ENCODE measurements at regions not wholly inside any gene's neighbourhood (a gene's known extent, or its start where the extent isn't known, plus 50 kb on each side); places are given as distances from the start of the nearest gene placed in this dataset.

- no peaks in the 10 kb centered on the region for H3K79me2 ChIP-seq (ENCODE audit: control insufficient read depth in 1 of 2, insufficient read depth in 2 of 2, low read length in 2 of 2)
- DNase-seq (ENCODE audit: low read depth in 1 of 2, low spot score in 2 of 2) (no peak), FAIRE-seq (peak; percentile 73)
- no peak overlapping the region for H2BK120ac ChIP-seq (replicated peaks; ENCODE audit: low read depth, low read length)
- H3K23me2 ChIP-seq (ENCODE audit: low read depth, low read length): no peaks in the 10 kb centered on the region
- no peak overlapping the region for H3K56ac ChIP-seq (replicated peaks; ENCODE audit: insufficient read length, low read depth, low read length)
- H3K79me1 ChIP-seq (ENCODE audit: low read depth, low read length): no peaks in the 10 kb centered on the region
- CTCF ChIA-PET (ENCODE audit: partially characterized antibody): interaction anchor here (0.6 to 0.8 kb wide), 2 partner anchors 8 to 770 kb away, joined by 3 read pairs; no protein-coding TSS in a partner anchor
- peak overlapping the region; percentile 16; the same call in 1 of the 2 replicates for H2AFZ ChIP-seq (ENCODE audit: low read length)
- no peak overlapping the region for H3K14ac ChIP-seq (ENCODE audit: insufficient read length)
- H4K91ac ChIP-seq (replicated peaks; ENCODE audit: insufficient read length, low read length): no peak overlapping the region
- no peak overlapping the region for H2BK12ac ChIP-seq (ENCODE audit: low read depth, low read length)
- H3K4me1 ChIP-seq (replicated peaks in 1 of 4; ENCODE audit: control insufficient read depth in 3 of 4, insufficient read depth in 4 of 4, low read length in 3 of 4): peaks cover 0 to 8% (median 1%) of the 10 kb centered on the region in 4 experiments; a peak in 4 of 7 replicates
- 64% methylated on average over 2 of the region's 2 CpGs; no CpG with 5 or more reads in 1 of the 2 experiments for WGBS, 2 experiments (ENCODE audit: extremely low coverage in 1 of 2, insufficient coverage in 1 of 2, insufficient read length in 1 of 2, insufficient replicate concordance in 2 of 2, low coverage in 1 of 2, low lambda C conversion rate in 2 of 2, missing lambda C conversion rate in 1 of 2)
- H2BK20ac ChIP-seq (ENCODE audit: low read length): no peak overlapping the region
- no peak overlapping the region for H4K8ac ChIP-seq (ENCODE audit: extremely low read depth, insufficient read depth, low read length)
- no peak overlapping the region for H2BK5ac ChIP-seq (ENCODE audit: low read depth, low read length)
- no peaks in the 10 kb centered on the region for H4K20me1 ChIP-seq (replicated peaks in 1 of 2; ENCODE audit: control insufficient read depth in 1 of 2, insufficient read depth in 2 of 2, low read length in 2 of 2)
- H2AK5ac ChIP-seq (ENCODE audit: low read depth, low read length): no peak overlapping the region
- H3K36me3 ChIP-seq (ENCODE audit: control insufficient read depth in 2 of 4, insufficient read depth in 4 of 4, low read length in 3 of 4): no peaks in the 10 kb centered on the region
- H3K4me3 ChIP-seq (ENCODE audit: extremely low read depth in 1 of 4, insufficient read depth in 2 of 4, low read depth in 3 of 4, low read length in 4 of 4): no peak overlapping the region
- POLR2A ChIA-PET (ENCODE audit: partially characterized antibody): interaction anchor here (0.7 to 1.3 kb wide), 4 partner anchors 48 to 85 kb away, joined by 3 read pairs; no protein-coding TSS in a partner anchor
- H3K23ac ChIP-seq (ENCODE audit: insufficient read length): no peak overlapping the region
- TF ChIP-seq TEAD4 (IDR thresholded peaks at IDR 0.05; ENCODE audit: low read depth, low read length): peak; percentile 55
- TF ChIP-seq, protein P1, sequence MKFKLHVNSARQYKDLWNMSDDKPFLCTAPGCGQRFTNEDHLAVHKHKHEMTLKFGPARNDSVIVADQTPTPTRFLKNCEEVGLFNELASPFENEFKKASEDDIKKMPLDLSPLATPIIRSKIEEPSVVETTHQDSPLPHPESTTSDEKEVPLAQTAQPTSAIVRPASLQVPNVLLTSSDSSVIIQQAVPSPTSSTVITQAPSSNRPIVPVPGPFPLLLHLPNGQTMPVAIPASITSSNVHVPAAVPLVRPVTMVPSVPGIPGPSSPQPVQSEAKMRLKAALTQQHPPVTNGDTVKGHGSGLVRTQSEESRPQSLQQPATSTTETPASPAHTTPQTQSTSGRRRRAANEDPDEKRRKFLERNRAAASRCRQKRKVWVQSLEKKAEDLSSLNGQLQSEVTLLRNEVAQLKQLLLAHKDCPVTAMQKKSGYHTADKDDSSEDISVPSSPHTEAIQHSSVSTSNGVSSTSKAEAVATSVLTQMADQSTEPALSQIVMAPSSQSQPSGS (IDR thresholded peaks at IDR 0.05; ENCODE audit: low read length): 0 out of 2 replicates have a peak, but pooled peaks have one; percentile 32
- TF ChIP-seq NANOG (IDR thresholded peaks at IDR 0.05; ENCODE audit: insufficient read depth, low read depth, low read length, poor library complexity, severe bottlenecking): peak; percentile 42
- no peak for TF ChIP-seq KDM4A (IDR thresholded peaks at IDR 0.05; ENCODE audit: low read depth, low read length, severe bottlenecking)
- TF ChIP-seq RAD21 (IDR thresholded peaks at IDR 0.05 in 1 of 2, conservative IDR thresholded peaks at IDR 0.05 in 1 of 2; ENCODE audit: low read depth in 2 of 2, low read length in 2 of 2): 0 out of 4 replicates have a peak, but pooled peaks of 1 of the 2 experiments have one; percentile 12
- TF ChIP-seq FOSL1 (IDR thresholded peaks at IDR 0.05; ENCODE audit: insufficient read depth, low read depth, low read length): no peak
- no peak for TF ChIP-seq PHF8 (conservative IDR thresholded peaks at IDR 0.05; ENCODE audit: low read depth, low read length)
- TF ChIP-seq CEBPB (IDR thresholded peaks at IDR 0.05; ENCODE audit: low read depth, low read length): peak; percentile 35; the same call in 1 of the 2 replicates
- TF ChIP-seq NRF1 (IDR thresholded peaks at IDR 0.05; ENCODE audit: low read depth, low read length): no peak
- 0 out of 4 replicates have a peak, but pooled peaks have one; percentile 30 to 52 for TF ChIP-seq SIN3A (conservative IDR thresholded peaks at IDR 0.05 in 1 of 2, IDR thresholded peaks at IDR 0.05 in 1 of 2; ENCODE audit: low read depth in 1 of 2, low read length in 2 of 2)
- no peak overlapping the region for H3K18ac ChIP-seq (ENCODE audit: extremely low read depth, low read length)
- H3K27me3 ChIP-seq (replicated peaks in 1 of 4; ENCODE audit: control insufficient read depth in 3 of 4, extremely low read depth in 1 of 4, insufficient read depth in 3 of 4, low read length in 3 of 4): no peaks in the 10 kb centered on the region; a peak in 1 of 7 replicates
- no peak overlapping the region for H4K5ac ChIP-seq (ENCODE audit: insufficient read length, low read depth, low read length)
- no peak overlapping the region for H3K4ac ChIP-seq (replicated peaks; ENCODE audit: insufficient read length, low read depth, low read length)
- H3K4me2 ChIP-seq (ENCODE audit: insufficient read depth in 1 of 2, low read depth in 2 of 2, low read length in 2 of 2): no peak overlapping the region
- no peak overlapping the region for H2BK15ac ChIP-seq (ENCODE audit: low read length)
- no peaks in the 10 kb centered on the region for H3K9me3 ChIP-seq (ENCODE audit: insufficient read depth in 2 of 2, low read depth in 1 of 2, low read length in 1 of 2)
- no peak overlapping the region for H3K27ac ChIP-seq (ENCODE audit: low read depth, low read length)
- H3K9ac ChIP-seq (replicated peaks in 1 of 4; ENCODE audit: extremely low read depth in 1 of 4, low read depth in 3 of 4, low read length in 3 of 4): no peak overlapping the region
Measured at GRCh38 chr2:209236377-209236776, 187.5 kb upstream of the MAP2 start.
